Fibroblast of mammary gland (primary cell): ENCODE measurements at regions not wholly inside any gene's neighbourhood (a gene's known extent, or its start where the extent isn't known, plus 50 kb on each side); places are given as distances from the start of the nearest gene placed in this dataset.

Source experiments
- DNase-seq: peaks from one replicate; pipeline ENCODE4 v3.0.0-alpha.2; 2010; ENCODE audit warnings: low read depth
- H3K4me3 ChIP-seq: 2 replicates; pipeline ENCODE4 v1.5.1; 2011; ENCODE audit warnings: low read depth, mild to moderate bottlenecking, low read length, moderate library complexity; ENCODE audit not compliant: control insufficient read depth
- CTCF ChIP-seq: conservative IDR thresholded peaks from 2 replicates; pipeline ENCODE4 v1.5.1; 2011; ENCODE audit warnings: low read depth, low read length, inconsistent platforms; ENCODE audit not compliant: control insufficient read depth, insufficient read depth

- no peak for DNase-seq
- H3K4me3 ChIP-seq: no peak overlapping the region
- no peak for TF ChIP-seq CTCF
Measured at GRCh38 chr6:22966691-22967422, 397.5 kb downstream of the HDGFL1 start.

DNA sequence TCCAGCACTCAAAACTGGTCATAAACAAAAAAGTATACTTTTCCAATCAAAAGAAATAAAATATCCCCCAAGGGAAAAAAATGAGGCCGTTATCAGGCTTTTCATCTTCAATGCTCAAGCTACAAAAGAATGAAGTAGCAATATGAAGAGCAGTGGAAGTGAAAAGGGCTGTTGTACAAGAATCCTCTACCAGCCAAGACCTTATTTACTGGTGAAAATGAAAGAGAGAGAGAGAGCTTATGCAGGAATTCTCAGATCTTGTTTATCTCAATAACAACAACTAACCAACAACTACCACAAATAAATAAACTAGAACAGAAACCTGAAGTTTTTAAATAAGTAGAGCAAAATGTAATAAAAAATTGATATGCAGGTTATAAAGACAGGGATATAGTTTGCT lies 400.6 kb downstream of the HDGFL1 start:
- no peak for TF ChIP-seq CTCF
- DNase-seq: no peak
- no peak overlapping the region for H3K4me3 ChIP-seq

DNA sequence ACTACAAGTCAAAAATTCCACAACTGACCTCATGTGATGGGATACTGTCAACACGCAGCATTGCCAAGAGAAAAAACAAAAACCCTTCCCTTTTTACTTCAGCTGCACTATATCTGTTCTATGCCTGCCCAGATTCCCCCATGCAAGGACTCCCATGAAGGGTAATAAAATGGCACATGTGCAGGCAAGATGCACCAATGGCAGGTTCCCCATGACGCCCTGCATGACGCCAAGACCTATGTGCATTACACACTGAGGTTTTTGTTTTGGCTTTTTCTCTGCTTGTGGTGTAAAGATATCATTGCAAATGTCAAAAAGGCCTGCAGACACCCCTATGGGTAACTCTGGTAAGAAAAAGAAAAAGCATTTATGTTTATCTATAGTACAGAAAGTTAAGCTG lies 403.4 kb downstream of the HDGFL1 start:
- DNase-seq: no peak
- TF ChIP-seq CTCF: no peak
- no peak overlapping the region for H3K4me3 ChIP-seq

- no peak overlapping the region for H3K4me3 ChIP-seq
- TF ChIP-seq CTCF: no peak
- no peak for DNase-seq
Measured at GRCh38 chr6:22975079-22975478, 405.7 kb downstream of the HDGFL1 start.

DNA sequence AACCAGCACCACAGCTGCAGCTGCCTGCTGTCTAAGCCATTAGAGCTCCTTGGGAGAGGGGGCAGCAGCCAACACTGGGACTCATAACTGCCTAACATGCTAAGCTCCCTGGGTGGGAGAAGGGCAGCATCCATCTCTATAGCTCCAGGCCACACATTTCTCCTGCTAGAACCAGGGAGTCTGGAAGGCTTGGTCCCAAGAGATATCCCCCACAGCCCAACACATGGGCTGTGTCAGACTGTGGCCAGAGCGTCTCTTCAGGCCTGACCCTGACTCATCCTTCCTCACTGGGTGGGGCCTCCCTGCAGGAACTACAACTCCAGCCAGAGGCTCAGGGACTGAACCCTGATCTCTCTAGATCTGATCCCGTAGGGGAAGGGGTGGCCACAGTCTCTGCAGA lies 411.1 kb downstream of the HDGFL1 start:
- DNase-seq: peak; percentile 80
- H3K4me3 ChIP-seq: no peak overlapping the region
- TF ChIP-seq CTCF: no peak

DNA sequence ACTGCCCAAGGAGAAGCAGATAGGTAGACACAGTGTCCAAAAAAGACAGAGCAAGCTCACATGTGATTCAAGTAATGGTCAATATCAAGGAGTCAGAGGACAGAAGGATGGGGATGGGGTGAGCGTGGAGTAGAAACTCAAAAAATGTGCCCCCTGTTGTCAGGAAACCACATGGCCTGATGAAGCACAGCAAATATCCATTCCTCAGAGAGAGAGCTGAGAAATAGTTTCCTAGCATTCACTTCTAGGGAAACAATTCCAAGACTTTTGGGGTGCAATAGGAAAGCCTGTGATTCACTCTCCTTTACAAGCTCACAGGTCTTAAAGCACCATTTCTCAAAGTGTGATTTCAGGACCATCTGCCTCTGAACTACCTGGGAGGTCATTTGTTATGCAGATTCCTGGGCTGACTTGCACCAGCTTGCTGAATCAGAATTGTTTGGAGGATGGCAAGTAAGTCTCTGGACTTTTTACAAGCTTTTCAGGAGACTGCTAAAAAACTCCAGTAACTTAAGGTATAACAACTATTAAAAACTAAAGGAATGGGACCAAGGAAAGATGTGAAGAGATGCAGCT lies 432.8 kb downstream of the HDGFL1 start:
- TF ChIP-seq CTCF: no peak
- no peak overlapping the region for H3K4me3 ChIP-seq
- DNase-seq: no peak
